Sciatic nerve (tissue), 2 donors: ENCODE measurements at regions not wholly inside any gene's neighbourhood (a gene's known extent, or its start where the extent isn't known, plus 50 kb on each side); places are given as distances from the start of the nearest gene placed in this dataset.
"Not testable (repeated sequence)": the region's sequence is repeated elsewhere in the genome, so short reads cannot be mapped to it uniquely, and the experiment has no call there.

Experiments
- ATAC-seq: fragments of 200-7000 bp; cut with Tn5 transposase; one replicate; pipeline ENCODE4 v1.9.1; 2020; ENCODE audit warnings: mild to moderate bottlenecking, moderate library complexity
- DNase-seq: peaks from one replicate; pipeline ENCODE4 v3.0.0-alpha.2; 2020; ENCODE audit warnings: low spot score
- intact Hi-C: fragments of 100-400 bp; cut with DNase I; formaldehyde crosslinking; loops from one replicate; pipeline ENCODE4 v1.14.2; 2022
- donor health status: DM: no; HTN: no; CAD: no.
- donor health status: DM: no; HTN: no; CAD: no.

DNA sequence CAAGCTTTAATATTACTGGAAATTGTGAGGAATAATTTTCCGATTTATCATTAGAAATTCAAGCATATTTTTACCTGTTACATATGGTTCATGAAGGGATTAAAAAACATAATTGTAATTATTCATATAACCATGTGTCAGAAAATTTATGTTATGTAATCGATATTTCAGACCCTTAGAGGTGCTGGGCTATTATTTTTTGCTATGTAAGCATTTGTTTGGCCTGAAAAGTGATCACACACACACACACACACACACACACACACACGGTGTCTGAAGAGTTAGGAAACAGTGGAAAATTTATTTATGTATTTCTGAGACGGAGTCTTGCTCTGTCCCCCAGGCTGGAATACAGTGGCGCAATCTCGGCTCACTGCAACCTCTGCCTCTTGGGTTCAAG lies 375.5 kb downstream of the PTH2R start:
- intact Hi-C loops: no loop called here
- ATAC-seq (no peak), DNase-seq (no peak)

DNA sequence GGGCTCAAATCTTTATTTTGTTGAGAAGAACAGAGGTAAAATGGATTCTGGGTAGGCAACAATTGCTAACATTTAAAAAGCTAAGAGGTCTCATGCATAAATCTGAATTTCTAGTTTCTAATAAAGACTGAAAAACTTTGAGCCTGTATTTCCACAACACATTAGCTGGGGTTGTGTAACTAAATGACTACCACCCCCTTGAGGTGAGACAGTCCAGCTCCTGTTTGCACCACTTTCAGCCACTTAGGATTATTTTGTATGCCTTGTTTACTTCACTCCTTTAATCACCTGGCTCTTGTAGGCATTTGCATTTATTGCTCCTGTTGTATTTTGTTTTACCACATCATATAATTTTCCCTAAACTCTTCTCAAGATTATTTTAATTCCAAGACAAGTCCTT lies 376.6 kb downstream of the PTH2R start:
- DNase-seq: no peak
- ATAC-seq: no peak
- intact Hi-C loops: no loop called here

DNA sequence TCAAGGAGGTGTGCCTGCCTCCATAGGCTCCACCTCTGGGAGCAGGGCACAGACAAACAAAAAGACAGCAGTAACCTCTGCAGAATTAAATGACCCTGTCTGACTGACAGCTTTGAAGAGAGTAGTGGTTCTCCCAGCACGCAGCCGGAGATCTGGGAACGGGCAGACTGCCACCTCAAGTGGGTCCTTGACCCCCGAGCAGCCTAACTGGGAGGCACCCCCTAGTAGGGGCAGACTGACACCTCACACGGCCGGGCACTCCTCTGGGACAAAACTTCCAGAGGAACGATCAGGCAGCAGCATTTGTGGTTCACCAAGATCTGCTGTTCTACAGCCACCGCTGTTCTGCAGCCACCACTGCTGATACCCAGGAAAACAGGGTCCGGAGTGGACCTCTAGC lies 378.2 kb downstream of the PTH2R start:
- intact Hi-C loops, DNase-seq, ATAC-seq: not testable (repeated sequence)

DNA sequence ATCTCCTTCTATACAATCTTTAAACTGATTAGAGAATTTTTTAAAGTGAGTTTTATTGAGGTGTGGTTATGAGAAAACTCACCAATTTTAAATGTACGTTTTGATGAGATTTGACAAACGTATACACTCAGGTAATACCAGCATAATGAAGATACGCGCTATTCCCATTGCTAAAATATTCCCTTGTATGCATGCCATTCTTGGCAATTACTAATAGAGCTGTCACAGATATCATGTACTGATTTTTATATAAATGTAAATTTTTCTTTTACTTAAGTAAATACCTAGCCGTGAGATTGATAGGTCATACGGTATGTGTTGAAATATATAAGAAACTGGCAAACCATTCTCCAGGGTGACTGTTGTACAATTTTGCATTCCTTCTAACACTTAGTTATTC lies 384.7 kb downstream of the PTH2R start:
- no peak for ATAC-seq
- DNase-seq: no peak
- intact Hi-C loops: no loop called here

DNA sequence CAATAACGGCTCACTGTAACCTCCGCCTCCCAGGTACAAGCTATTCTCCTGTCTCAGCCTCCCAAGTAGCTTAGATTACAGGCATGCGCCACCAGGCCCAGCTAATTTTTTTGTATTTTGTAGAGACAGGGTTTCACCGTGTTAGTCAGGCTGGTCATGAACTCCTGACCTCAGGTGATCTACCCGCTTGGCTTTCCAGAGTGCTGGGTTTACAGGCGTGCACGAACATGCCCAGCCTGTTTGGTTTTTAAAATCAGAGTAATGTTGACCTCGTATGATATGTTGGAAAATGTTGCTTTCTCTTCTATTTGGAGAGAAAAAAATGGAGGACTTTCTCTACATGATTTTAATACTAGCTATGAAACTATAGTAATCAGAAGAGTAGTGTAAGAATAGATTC lies 386.2 kb downstream of the PTH2R start:
- DNase-seq (no peak), ATAC-seq (no peak)
- intact Hi-C loops: no loop called here

DNA sequence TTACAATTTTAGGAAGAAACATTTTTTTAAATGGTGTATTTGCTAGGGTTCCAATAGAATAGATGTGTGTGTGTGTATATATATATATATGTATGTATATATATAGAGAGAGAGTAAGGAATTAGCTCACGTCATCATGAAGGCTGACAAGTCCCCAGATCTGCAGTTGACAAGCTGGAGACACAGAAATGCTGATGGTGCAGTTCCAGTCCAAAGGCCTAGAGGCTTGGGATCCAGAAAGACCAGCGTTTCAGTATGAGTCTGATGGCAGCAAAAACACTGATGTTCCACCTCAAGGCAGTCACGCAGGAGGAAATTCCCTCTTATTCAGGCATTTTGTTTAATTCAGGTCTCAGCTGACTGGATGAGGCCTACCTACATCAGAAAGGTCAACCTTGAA lies 386.8 kb downstream of the PTH2R start:
- DNase-seq (no peak), ATAC-seq (no peak)
- intact Hi-C loops: no loop called here

DNA sequence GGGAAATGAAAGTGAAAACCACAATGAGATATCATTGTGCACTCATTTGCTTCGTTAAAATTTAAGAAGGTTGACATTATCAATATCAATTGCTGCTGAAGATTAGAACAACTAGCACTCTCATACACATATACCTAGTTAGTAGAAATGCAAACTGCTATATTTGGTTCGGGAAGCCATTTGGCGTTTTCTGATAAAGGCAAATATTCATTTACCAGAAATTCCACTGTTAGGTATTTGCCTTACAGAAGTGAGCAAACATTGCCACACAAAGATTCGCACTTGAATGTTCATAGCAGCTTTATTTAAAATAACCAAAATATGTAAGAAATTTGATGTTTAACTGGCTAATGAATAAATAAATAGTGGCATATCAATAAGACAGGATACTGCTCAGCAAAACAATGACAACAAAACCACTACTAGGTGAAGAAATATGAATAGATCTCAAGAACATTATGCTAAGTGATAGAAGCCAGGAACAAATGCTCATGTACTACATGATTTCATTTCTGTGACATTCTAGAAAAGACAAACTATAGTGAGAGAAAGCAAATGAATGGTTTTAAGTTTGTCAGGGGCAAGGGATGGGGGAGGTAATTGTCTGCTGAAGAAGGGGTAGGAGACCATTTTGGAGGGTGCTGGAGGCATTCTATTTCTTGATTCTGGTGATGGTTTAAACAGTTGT lies 387.8 kb downstream of the PTH2R start:
- intact Hi-C loops: no loop called here
- DNase-seq (no peak), ATAC-seq (no peak)

DNA sequence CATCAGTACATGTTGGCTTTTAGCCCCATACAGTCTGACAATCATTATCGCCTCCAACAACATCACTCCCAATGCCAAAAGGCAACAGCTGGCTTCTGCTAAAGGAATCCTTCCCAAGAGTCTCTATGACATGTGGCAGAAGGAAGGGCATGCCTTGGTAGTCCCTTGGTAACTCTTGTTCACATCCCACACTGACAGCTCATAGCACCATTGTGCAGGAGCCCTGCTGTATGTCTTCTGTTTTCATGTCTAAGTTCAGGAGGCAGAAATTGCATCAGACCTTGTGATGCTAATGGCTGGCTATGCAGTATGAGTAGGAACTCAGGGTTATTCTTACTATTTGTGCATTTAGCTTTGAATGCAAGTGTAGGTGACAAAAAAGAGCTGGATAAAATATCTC lies 392.1 kb downstream of the PTH2R start:
- DNase-seq (no peak), ATAC-seq (no peak)
- intact Hi-C loops: no loop called here

DNA sequence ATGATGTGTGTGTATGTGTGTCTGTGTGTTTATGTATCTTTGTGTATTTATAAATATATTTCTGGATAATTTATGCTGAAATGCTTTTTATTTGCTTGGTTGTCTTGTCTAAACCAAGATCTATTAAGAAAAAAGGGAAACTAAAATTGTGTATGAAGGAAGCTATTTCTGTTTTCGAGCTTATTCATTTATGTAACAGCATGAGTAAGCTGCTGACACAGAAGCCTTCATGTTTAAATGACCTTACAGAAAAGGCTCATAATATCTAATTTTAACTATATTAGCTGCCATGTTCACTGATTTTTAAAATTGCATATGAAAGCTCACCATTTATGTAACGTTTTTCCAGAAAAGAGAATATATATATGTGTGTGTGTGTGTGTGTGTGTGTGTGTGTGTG lies 392.8 kb downstream of the PTH2R start:
- ATAC-seq (no peak), DNase-seq (no peak)
- intact Hi-C loops: no loop called here

DNA sequence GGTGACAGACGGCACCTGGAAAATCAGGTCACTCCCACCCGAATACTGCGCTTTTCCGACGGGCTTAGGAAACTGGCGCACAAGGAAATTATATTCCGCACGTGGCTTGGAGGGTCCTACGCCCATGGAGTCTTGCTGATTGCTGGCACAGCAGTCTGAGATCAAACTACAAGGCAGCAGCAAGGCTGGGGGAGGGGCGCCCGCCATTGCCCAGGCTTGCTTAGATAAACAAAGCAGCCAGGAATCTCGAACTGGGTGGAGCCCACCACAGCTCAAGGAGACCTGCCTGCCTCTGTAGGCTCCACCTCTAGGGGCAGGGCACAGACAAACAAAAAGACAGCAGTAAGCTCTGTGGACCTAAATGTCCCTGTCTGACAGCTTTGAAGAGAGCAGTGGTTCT lies 394.3 kb downstream of the PTH2R start:
- DNase-seq, ATAC-seq, intact Hi-C loops: not testable (repeated sequence)

DNA sequence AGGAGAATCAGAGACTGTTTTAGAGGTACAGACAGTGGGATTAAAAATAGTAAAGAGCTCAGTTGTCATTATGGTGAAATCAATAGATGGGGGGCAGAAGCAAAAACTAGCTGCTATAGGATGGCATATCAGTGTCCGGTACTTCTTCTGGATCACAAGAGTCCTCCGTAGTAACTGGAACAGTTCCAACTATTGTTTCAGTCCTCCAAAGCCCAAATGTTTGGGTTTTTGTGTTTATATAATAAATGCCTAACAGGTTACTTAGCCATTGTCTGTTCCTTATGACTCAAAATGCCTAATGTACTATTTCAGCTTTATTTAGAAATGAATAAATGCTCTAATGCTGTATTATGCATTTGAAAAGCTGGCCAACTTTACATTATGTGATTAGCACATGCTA lies 401.2 kb downstream of the PTH2R start:
- intact Hi-C loops: no loop called here
- no peak for ATAC-seq

DNA sequence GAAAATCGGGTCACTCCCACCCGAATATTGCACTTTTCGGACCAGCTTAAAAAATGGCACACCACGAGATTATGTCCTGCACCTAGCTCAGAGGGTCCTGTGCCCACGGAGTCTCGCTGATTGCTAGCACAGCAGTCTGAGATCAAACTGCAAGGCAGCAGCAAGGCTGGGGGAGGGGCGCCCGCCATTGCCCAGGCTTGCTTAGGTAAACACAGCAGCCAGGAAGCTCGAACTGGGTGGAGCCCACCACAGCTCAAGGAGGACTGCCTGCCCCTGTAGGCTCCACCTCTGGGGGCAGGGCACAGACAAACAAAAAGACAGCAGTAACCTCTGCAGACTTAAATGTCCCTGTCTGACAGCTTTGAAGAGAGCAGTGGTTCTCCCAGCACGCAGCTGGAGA lies 405.3 kb downstream of the PTH2R start:
- DNase-seq, intact Hi-C loops, ATAC-seq: not testable (repeated sequence)

More for the DNA sequence above, 401.2 kb downstream of the PTH2R start:
- DNase-seq: no peak

DNA sequence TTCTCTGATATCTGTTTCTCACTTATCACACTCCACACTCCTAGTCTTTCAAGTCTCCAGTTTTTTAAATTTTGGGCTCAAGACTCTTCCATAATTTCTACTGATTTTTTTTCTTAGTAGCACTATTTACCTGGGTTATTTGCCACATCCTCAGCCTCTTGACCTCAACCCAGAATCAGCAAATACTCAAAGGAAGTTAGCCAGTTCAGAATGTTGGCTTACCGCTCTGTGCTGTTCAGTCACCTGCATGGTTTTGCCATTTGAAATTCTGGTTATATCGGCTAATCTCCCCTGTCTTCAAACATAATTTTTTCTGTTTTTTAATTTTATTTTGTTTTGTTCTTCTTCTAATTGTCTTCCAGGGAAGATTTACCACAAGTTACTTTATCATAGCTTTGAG lies 412.6 kb downstream of the PTH2R start:
- ATAC-seq (no peak), DNase-seq (no peak)
- intact Hi-C loops: no loop called here

DNA sequence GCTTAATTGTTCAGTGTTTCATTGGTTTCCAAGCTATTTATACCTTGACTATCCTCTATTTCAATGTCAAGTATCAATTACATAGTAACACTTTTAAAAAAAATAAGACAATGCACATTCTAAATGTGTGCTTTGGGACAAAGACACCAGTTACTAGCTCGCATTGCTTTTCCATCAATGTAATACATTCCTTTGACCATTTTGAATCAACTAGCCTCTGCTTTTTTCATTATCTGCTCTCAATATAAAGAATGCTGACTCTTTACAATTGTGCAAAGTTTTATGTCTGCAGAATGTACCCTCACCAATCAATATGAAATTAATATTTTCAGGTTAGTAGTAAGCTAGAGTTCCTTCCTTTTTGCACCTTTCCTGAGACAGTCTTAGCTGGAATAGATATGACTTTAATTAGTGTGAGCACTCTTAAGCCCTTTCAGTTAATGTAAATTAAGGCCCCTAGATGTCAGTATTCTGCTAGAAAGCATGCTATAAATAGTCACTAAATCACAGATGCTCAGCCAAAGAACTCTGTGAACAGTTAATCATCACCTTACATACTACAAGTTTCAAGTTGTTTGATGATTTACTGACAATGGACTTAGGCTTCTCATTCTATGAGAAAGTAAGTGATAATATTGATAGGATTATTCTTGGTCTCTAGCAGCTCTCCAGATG lies 413.6 kb downstream of the PTH2R start:
- intact Hi-C loops: no loop called here
- DNase-seq: no peak
- peak; percentile 26 for ATAC-seq

DNA sequence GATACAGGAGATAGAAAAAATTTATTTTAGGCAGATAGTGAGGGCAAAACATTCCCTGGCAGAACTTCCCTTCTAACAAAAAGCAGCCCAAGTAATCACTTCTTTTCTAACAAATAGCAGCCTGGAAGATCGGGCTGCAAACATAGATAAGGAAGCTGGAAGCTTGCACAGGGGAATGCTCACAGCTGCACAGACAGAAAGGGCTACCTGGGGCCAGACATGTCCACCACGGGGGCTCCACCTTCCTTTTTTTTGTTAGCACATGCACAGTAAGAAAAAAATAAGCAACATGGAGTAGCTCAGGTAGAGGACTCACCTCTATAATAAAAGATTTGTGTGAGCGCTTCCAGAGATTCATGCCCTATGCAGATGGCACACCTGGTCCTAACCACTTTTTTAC lies 420.5 kb downstream of the PTH2R start:
- no peak for DNase-seq
- intact Hi-C loops: no loop called here
- no peak for ATAC-seq

DNA sequence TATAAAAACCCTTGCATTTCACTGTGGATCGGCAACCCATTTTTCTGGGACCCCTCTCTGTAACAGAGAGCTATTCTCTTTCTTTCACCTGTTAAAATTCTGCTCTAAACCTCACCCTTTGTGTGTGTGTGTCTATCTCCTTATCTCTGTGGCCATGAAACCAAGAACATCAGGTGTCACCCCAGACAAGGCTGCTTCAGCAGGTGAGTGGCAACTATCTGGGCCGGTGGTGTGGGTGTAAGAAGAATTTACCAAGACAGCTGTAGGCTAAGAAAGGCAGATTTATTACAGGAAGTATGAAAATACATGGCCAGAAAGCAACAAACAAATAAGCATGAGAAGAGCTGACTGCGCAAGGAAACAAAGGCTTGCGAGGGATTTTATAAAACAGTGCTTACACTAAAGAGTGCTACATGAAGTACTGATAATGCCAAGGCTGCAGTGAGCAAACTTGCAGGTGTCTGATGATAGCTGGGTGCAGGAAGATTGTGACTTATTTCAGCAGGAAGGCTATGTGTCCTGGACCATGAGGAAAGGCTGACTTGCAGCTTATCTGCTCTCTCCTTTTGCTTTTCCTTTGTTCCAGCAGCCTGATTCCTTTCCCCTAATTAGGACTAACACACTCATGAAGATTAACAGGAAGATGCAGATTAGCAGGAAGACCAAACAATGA lies 421.1 kb downstream of the PTH2R start:
- DNase-seq (no peak), ATAC-seq (no peak)
- intact Hi-C loops: no loop called here

DNA sequence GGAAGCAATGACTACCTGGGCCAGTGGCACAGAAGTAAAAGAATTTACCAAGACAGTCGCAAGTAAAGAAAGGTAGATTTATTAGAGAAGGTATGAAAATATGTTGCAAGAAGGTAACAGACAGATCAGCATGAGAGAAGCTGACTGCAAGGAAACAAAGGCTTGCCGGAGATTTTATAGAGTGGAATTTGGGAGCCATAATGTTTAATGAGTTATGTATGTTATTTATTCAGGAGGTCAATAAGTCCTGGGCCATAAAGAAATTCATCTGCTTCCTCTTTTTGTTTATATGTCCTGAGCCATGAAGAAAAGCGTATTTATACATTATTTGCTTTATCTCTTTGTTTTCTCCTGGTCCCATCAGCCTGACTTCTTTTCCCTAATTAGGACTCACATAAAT lies 423.6 kb downstream of the PTH2R start:
- no peak for DNase-seq
- intact Hi-C loops: no loop called here
- ATAC-seq: no peak

DNA sequence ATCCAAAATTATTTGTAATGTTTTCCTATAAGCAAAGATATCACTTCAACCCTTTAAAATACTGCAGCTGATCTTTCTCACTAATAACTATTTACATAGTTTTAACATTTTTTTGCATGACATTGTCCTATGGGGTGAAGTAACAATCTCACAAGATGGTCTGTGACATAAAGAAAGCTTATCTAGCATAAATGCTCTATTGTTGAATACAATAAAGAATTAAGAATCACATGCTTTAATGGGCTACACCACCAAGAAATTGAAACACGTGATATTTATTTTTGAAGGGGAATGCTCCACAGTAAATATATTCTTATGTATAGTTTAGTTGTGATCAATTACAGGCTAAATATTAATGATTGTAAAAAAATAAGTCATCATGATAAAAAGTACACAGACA lies 441.1 kb downstream of the PTH2R start:
- no peak for DNase-seq
- intact Hi-C loops: no loop called here
- ATAC-seq: no peak

DNA sequence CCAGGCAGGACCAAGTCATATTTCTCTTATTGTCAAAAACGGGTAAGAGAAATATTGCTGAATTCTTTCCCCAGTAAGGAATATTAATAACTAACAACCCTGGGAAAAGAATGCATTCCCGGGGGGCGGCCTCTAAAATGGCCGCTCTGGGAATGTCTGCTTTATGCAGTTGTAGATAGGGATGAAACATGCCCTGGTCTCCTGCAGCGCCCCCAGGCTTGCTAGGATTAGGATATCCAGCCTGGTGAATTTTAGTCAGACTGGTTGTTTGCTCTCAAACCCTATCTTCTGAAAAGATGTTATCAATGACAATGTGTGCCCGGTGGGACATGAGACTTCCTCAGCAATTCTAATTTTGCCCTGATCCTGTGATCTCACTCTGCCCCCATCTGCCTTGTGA lies 448.1 kb downstream of the PTH2R start:
- ATAC-seq (no peak), DNase-seq (no peak)
- intact Hi-C loops: no loop called here

DNA sequence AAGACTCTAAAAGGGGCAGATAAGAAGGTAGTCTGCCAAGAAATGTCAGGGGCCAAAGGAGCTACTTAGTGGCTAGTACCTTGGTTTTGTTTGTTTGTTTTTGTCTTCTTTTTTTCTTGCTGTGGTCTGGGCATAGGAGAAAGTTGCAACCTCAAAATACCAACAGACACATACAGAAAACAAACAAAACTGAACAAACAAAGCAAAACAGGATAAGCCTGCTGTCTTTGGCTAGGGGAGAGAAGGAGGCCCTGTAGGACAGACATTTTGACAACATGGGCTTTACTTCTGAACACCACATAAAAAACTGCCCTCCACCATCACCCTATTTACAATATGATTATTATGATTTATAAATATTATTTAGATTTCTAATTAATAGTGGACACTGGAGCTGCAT lies 460.8 kb downstream of the PTH2R start:
- no peak for ATAC-seq
- no peak for DNase-seq
- intact Hi-C loops: no loop called here

DNA sequence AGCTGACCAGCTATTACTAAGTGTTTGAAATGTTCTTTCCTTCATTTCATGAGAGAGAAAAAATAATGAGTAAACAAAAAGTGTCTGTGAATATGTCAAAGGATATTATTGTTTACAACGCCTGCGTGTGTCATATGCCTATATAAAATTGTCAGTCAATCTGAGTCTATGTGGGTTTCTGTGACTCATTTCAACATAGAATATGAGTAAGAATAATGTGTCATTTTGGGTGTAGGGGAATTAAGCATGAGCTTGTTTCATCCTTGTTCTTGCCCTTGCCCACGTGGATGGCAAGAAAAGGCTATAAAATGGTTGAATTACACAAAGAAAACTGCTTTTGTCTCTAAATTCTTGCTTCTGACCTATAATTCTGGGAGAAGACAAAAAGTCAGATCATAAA lies 466.0 kb downstream of the PTH2R start:
- intact Hi-C loops: no loop called here
- DNase-seq (no peak), ATAC-seq (no peak)
